ENCODE measurements at regions not wholly inside any gene's neighbourhood (a gene's known extent, or its start where the extent isn't known, plus 50 kb on each side); places are given as distances from the start of the nearest gene placed in this dataset.
A peak's percentile ranks its signal among the peaks of the same experiment; 100 is the strongest.

DNA sequence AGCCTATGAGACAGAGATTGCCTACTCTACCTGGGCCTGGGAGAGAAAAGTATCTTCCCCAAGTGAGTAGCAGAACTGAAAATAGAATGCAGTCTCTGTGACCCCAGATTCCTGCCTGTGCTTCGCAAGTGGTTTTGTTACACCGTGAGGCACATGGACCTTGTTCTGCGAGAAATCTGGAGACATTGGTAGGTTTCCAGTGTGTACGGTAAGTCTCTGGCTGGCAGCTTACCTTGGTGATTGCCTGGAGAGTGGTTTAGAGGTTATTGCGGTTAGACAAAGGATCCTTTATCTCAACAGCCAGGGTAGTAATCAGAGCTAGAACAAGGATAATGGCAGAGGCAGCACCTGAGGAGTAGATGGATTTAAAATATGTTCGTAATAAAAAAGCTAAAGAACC lies 606.0 kb upstream of the GCFC2 start:
- DNase-seq (ENCODE audit: low read depth): no peak

DNA sequence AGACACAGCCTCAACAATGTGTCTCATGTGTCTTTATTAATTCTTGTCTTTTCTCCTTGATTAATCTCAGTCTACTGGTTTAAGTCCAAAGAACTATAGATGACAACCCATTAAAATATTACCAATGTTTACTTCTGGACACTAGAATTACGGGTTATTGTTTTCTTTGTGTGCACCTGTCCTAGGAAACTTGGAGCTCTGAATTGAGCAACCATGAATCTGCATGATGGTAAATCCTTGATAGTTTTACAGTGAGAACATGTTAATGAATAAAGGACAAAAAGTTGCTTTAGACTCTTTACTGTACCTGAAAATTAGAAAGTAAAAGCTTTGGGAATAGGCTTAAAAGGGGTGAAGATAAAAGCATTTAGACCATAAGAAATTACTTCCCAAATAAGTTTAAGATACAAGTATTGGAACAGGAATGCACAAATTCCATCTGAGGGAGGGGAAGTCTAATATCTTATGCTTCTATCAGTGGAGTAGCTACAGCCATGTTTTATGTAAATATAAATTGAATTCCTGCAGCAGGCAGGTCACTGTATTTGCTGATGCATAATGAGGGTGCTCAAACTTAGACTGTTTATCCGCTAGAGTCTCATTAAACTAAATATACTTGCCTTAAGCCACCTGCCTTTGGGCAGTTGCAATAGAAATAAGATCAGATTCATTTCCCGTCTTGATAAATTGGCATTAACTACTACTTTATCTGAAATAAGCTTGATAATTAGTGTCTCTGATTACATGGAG lies 603.7 kb upstream of the GCFC2 start:
- no peak for DNase-seq (ENCODE audit: low read depth)

DNA sequence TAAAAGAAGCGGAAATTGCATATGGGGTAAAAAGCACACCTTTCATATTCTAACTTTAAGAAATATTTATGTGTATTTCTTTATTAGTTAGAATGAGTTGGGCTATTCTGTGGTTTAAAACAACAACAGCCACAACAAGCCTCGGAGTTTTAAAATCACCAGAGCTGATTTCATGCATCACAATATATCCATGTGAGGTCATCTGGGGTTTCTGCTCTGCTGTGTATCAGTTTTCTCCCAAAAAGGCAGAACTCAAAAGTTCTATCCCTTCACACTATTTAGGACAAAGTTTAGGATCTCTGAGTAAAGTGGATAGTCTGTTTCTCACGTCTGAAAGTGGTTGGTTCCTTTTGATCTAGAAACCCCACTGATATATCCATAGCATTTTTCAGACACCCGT lies 601.5 kb upstream of the GCFC2 start:
- DNase-seq (ENCODE audit: low read depth): no peak

DNA sequence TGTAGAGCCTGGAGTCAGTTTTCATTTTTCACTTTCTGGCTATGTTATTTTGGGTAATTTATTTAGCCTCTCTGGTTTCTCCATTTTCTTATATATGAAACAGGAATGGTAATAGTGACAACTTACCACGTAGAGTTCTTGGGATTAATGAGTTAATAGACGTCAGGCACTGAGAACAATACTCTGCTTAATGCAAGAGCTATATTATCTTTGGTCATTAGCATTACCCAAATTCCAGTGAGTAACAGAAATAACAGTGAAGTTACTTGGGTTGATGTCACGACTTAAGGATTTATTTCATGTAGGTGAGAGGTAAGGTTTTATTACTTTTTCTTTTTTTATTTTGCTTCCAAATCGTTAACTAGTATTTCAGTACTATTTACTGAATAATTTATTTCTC lies 601.0 kb upstream of the GCFC2 start:
- no peak for DNase-seq (ENCODE audit: low read depth)

DNA sequence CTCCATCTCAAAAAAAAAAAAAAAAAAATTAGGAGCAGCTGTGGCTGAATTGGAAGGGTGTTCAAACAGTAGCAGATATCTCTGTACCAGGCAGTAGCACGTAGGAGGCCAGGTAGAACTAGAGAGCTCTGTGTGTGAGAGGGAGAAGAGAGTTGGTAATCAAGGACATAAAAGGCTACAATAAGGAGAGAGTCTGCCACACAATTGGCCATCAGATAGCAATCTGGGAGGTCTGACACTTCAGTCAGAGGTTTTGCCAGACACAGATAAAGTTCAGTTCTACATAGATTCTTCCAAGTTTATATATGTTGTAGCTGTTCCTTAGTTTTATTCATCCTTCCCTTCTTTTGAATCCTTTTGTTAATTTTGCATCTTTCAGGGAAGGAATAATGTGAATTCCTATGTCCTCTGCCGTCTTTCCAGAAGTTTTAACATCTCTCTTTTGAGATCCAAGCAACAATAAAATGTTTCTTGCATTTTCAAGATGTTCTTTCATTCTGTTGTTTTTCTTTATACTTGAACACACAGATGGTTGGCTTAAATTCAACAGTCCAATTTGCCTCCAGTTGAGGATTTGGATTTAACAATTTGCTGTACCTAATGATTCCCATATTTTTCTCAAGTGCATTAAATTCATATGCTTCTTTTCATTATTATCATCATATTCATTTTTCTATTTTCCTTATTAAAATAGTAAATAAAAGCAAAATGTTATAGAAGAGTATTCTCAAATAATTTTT lies 600.3 kb upstream of the GCFC2 start:
- no peak for DNase-seq (ENCODE audit: low read depth)

DNA sequence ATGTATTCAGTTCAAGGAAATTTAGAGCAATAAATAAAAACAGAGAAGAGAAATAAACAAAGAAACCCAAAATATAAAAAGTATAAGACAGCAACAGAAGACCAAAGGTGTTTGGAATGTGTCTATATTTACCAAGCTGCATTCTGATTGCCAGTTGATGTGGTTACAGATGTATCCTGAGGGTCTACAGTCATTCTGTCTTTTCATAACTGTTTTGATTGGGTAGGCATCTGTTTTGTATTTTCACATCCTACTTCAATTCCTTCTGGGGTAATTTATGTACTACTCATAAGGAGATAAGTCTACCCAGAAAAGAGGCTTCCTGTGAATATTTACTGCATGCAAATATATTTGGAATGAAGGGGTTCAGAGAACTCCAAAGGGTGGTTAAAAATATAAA lies 596.8 kb upstream of the GCFC2 start:
- DNase-seq (ENCODE audit: low read depth): no peak

DNA sequence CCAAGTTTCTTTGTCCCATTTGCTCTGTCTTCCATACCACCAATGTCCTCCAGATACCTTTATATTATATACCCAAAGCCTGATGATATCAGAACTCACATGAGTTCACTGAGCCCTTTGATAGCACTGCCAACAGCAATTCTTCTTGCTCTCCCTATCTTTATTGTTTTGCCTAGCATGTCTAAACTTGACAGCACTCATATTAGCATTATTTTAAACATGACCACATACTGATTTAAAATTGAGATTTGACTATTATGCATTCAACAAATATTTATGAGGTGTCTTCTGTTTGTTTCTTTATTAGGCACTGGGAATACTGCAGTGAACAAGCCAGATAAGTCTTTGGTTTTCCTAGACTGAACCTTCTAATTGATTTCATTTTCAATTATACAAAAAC lies 587.3 kb upstream of the GCFC2 start:
- no peak for DNase-seq (ENCODE audit: low read depth)

DNA sequence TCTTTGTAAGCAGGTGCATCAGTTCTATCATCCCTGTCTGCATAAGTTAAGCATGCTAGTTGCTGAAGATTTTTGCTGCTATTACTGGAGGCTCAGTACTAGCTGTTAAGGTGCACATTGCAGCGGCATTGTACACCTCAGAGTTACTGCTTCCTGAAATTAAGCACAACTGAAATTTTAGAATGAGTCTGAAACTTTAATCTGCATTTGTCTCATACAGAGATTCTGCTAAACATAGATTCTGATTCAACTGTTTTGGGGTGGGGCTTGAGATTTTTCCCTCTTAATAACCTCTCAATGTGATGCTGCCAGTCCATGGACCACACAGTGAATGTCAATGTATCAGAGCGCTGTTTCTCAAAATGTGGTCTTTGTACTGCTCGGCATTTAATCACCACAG lies 585.7 kb upstream of the GCFC2 start:
- DNase-seq (ENCODE audit: low read depth): no peak

DNA sequence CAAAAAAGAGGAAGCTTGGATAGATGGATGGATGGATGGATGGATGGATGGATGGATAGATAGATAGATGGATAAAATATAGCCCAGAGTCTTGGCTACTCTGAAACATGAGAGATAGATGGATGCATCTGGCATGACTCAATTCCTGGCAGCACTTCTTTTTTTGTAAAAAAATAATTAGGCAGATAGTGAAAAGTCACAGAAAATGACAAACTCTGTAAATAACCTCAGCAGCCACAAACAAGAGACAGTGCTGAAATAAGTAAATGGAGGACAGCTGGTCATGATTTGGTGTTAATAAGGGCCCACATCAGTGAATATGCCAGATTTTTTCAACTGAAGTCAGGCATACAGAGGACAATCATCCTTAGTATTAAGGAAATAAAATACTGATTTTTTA lies 585.0 kb upstream of the GCFC2 start:
- no peak for DNase-seq (ENCODE audit: low read depth)

DNA sequence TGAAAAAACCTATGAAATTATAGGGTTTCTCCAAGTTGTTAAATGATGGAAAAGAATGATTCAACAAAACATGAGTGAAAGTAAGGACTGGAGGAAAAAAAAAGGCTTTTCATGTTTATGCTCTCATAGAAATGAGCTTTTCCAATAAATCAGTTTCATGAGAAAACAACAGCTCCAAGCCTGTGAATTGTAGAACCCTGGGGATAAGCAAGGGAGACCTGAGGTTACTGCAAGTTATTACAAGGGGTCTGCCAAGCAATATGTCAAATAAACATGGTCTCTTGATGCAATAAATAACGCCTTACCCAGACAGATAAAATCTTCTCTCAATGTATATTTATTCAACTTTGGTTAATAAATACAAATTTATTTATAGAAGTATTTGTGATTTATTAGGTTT lies 577.9 kb upstream of the GCFC2 start:
- no peak for DNase-seq (ENCODE audit: low read depth)

DNA sequence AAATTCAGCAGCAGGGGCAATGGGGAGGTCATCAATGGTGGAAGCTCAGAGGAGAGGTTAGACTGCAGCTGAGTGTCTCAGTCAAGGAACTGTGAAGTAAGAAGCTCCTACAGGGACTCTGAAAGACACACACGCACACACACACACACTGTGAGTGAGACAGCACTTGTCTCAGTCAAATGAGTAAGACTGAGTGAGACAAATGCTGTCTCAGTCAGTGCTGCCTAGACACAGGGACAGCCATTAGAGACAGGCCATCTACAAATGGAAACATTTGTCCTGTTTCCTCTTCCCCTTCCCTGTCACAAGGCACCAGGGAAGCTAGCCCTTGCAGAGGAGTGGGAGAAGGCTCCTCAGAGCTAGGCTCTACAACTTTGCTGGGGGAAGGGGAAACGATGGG lies 577.4 kb upstream of the GCFC2 start:
- DNase-seq (ENCODE audit: low read depth): no peak

DNA sequence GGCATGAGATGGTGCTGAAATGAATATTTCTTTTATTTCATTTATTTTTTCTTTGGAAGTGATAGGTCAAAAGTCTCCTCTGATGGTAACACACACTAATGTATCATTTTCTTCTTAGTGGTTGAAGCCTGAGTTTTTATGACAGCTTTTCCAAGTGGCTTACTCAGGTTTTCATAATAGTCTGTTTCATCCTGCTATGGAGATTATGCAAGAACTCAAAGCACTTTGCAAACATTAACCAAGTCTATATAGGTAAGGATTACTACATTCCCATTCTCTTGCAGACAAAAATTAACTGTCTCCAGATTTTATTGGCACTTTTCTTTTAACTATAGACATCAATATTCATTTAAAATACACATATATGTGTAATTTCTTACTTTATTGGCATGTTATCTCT lies 572.6 kb upstream of the GCFC2 start:
- no peak for DNase-seq (ENCODE audit: low read depth)

DNA sequence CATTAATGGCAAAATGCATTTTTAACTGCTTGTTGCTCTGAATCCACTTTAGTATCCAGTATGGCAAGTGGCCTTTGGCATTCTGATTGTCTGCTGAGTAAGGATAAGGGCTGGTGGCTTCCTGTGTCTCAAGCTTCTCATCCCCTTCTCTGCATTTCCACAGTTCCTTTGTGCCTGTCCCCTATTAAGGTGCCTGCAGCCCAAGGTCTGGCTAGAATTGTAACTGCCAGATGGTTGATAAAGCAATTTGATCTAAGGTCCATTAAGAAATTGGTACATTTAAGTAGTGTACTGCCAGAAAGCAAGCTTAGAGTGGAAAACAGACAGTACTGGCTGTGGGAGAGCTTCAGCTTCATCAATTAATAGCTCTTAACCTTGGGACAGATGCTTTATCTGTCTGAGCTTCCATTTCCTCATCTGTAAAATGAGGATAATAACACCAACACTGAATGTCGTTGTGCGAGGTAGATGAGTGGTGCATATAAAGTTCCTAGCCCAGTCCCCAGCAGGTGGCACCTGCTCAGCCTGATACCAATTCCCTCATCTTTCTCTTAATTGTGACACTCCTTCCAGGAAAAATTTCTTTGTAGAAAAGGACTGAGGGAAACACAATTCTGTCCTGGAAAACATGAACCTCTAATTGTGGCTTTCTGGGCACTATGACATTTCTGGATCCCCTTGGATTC lies 570.6 kb upstream of the GCFC2 start:
- no peak for DNase-seq (ENCODE audit: low read depth)

DNA sequence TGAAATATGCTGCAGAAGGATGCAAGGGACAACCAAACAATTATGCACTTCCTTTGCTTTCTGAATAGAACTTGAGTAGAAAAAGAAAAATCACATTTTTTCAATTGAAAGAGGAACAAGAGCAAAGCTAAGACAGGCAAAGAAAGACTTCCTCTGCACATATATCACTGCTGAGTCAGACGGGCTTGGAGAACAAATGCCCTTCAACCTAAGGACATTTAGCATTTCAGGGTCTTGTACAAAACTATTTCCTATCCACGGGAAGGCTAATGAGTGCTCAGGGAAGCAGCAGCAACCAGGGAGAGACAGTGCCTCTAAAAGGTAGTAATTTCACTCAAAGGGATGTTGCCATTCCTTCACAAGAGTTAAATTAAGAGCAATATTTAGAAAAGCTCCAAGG lies 570.0 kb upstream of the GCFC2 start:
- DNase-seq (ENCODE audit: low read depth): no peak

DNA sequence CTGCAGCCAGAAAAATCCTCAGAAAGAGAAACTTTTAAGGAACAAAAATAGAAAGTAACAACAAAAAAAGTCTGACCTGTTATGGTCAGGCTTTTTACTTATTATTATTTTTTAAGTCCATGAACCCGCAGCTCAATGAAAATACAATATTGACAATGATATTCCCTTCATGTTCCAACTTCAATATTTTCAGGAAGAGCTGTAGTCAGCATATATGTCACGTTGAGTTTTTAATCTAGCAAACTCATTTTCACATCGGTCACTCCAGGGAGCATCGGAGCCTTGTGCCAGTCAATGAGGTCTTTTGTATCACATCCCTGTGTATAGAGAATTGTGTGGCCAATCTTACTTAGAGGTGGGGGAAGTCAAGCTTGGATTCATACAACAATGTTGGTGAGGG lies 568.4 kb upstream of the GCFC2 start:
- DNase-seq (ENCODE audit: low read depth): no peak

DNA sequence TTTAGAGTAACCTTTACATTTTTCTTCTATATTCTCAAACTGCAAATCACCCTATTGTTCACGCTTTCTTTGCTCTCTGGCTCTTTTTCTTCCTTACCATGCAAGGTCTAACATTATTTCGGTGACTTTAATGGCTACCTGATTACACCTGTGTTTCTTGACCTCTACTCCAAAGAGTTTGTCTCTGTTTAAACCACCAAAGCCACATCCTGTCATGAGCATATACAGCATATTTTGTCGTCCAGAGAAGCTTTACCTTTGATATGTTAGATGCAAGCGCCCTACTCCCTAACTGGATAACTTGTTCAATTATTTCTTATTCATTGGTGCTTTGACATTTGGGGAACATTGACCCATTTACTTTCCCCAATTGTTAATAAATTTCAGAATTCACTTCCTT lies 565.1 kb upstream of the GCFC2 start:
- no peak for DNase-seq (ENCODE audit: low read depth)

DNA sequence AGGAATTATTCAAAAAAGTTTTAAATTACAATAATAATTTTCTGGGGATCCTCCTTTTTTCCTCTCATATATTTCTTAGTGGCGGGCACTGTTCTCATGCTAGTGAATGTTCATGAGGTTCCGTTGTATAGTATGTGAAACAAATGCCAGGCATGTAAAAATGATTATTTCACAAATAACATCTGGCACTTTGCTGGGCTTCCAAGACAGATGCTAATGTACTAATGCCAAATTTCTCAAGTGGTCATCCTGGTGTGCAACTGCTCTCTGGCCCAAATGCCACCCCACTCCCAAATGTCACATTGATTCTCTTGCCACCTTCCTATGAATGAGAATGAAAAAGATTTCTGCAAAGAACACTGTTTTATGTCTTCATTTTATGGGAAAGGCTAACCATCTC lies 564.0 kb upstream of the GCFC2 start:
- DNase-seq (ENCODE audit: low read depth): no peak

DNA sequence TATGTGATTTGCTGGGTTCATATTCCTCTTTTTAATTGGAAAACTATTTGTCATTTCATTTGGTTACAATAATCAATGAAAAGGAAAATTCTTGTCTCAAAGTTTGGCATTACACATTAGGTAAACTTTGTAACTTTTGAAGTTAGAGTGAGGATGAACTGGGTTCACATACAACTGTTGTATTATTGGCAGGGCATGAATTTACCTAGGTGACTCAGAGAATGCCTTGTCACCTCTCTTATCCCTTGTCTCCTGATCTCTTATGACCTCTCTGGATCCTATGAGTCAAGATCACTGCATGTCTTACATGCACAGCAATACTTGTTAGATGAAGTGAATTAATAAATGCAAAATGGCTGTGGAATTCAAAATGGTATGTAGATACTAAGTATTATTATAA lies 563.4 kb upstream of the GCFC2 start:
- no peak for DNase-seq (ENCODE audit: low read depth)

DNA sequence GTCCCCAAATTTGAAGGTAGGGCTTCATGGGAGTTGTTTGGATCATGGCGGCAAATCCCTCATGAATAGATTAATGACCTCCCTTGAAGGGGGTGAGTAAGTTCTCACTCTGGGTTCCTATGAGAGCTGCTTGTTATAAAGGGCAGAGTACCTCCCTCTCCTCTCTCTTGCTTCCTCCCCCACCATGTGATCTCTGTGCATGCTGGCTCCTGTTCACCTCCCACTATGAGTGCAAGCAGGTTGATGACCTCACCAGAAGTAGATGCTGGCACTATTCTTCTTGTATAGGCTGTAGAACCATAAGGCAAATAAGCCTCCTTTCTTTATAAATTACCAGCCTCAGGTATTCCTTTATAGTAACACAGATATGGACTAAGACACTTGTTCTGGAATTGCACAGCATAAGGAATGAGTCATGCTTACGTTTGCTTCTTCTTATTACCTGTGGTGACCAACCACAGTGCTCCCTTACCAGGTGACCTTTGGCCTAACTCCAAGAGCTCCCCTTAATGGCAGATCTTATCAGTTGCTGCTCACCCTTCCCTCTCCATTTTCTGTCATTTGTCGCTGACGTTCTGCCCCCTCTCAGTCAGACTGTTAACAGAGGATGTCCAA lies 559.5 kb upstream of the GCFC2 start:
- DNase-seq (ENCODE audit: low read depth): no peak

DNA sequence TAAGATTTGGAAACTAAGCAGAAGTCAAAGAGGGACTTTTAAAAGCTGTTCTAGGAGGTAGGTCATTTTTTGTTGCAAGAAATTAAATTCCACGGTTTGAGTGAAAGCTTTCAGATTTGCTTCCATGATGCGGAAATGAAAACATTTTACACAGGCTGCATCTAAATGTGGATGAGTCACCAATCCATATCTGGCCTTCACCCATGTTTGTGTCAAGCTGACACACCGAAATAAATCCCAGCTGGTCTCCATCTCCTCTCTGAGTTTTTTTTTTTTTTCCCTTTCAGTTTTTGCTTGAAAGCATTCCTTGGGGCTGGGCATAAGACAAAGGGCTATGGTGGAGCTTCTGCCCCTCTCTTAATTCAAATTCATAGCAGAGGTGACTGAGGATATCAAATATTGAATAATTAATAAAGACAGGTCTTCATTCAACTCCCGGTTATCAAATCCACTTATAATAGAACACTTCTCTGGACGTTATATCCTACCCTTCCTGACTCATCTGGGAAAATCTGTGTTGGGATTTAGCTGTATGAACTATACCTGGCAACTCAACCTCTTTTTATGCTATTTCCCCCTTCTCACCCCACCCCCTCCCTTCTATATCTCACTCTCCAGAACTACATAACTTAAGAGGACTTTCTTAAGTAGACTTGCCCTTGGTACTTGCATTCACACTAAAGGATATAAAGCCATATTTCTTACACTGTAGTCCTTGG lies 558.3 kb upstream of the GCFC2 start:
- peak; percentile 24 for DNase-seq (ENCODE audit: low read depth)

DNA sequence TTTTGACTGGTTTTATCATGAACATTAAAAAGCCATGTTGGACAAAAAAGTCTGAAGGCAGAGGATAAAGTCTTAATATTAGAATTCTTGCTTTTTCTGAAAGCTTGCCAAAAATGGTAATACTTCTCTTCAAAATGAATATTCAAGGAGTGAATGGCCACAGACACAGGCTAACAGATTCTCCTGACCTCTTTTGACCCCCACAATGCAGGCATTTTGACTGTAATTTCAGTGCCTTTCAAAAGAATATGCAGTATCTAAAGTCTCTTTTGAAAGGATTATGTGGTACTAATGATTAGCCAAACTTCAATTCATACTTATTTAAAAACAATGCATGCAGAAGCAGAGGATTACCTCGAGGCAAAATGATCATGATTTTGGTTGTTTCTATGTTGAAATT lies 557.8 kb upstream of the GCFC2 start:
- DNase-seq (ENCODE audit: low read depth): no peak

DNA sequence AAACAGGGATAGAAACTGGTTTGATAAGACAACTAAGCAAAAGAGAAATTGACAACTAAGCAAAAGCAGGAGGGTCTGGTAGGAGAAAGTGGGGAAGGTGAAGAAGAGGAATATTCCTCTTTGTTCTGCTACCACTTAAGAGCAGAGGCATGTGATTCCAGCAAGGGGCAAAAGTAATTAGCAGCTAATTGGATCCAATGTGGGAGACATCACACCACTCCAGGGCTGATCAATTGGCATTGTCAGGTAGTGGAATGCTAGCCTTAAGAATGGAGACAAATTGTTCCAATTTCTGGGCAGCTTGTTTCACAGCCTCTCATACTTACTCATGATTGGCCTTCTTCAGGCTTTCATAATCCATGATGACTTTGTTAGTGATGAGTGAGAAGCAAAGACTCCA lies 547.1 kb upstream of the GCFC2 start:
- no peak for DNase-seq (ENCODE audit: low read depth)

Measured in HS-27A (cell line).